Heart left ventricle (tissue), 16 donors: ENCODE measurements at regions not wholly inside any gene's neighbourhood (a gene's known extent, or its start where the extent isn't known, plus 50 kb on each side); places are given as distances from the start of the nearest gene placed in this dataset.
"Not testable (repeated sequence)": the region's sequence is repeated elsewhere in the genome, so short reads cannot be mapped to it uniquely, and the experiment has no call there.

Experiments
- ATAC-seq, 4 donors: fragments of 200-7000 bp; cut with Tn5 transposase; one replicate each; pipeline ENCODE4 v1.9.1; 2020 to 2022; ENCODE audit warnings: moderate library complexity in 4 of 4, mild to moderate bottlenecking in 3 of 4, moderate number of reproducible peaks in 1 of 4
- DNase-seq, 5 donors: peaks; one replicate each; pipeline ENCODE4 v3.0.0-alpha.2; 2020
- H3K27ac ChIP-seq, 12 donors: fragments of 200-600 bp; sonication (generic) in 4 of 12; one replicate each; pipeline versions ENCODE4 v1.5.0 to v1.8.0; 2016 to 2022; ENCODE audit warnings: mild to moderate bottlenecking in 2 of 12
- H3K27me3 ChIP-seq, 9 donors: fragments of 200-600 bp; sonication (generic) in 2 of 9; one replicate each; pipeline versions ENCODE4 v1.5.1 to v1.8.0; 2016 to 2022; ENCODE audit warnings: mild to moderate bottlenecking in 3 of 9
- H3K36me3 ChIP-seq, 9 donors: fragments of 200-600 bp; sonication (generic) in 2 of 9; one replicate each; pipeline versions ENCODE4 v1.5.0 to v1.8.0; 2018 to 2022; ENCODE audit warnings: mild to moderate bottlenecking in 2 of 9
- H3K4me1 ChIP-seq, 12 donors: fragments of 200-600 bp; sonication (generic) in 4 of 12; one replicate each; pipeline versions ENCODE4 v1.5.0 to v1.8.0; 2016 to 2022; ENCODE audit warnings: mild to moderate bottlenecking in 3 of 12
- H3K4me3 ChIP-seq, 12 donors: fragments of 200-600 bp; sonication (generic) in 4 of 12; one replicate each; pipeline versions ENCODE4 v1.5.0 to v1.8.0; 2017 to 2022; ENCODE audit warnings: mild to moderate bottlenecking in 9 of 12, moderate library complexity in 4 of 12
- H3K9me3 ChIP-seq, 12 donors: fragments of 200-600 bp; sonication (generic) in 4 of 12; one replicate each; pipeline versions ENCODE4 v1.5.0 to v1.8.0; 2016 to 2022; ENCODE audit warnings: mild to moderate bottlenecking in 1 of 12
- POLR2A ChIP-seq, 2 donors: fragments of 450-650 bp; IDR thresholded peaks; one replicate each; pipeline ENCODE4 v1.6.1; 2017; ENCODE audit warnings: antibody characterized with exemption in 2 of 2, mild to moderate bottlenecking in 2 of 2, moderate library complexity in 2 of 2
- WGBS, 4 donors: extraction: QIAGEN DNeasy Blood & Tissue Kit in 2 of 4; methylation state at CpG; one replicate each; pipeline versions ENCODE4 v1.1.5 to v1.1.7; 2013 to 2018; 5-methylcytosine and 5-hydroxymethylcytosine counted together
- intact Hi-C, 10 donors: fragments of 100-400 bp; cut with DNase I; formaldehyde crosslinking; loops; one replicate each; pipeline versions ENCODE4 v1.11.1 to v1.14.2; 2022
- TF ChIP-seq, protein P1 (sequence below), 12 donors: fragments of 200-600 bp; sonication (generic) in 4 of 12; IDR thresholded peaks; one replicate each; pipeline versions ENCODE4 v1.5.0 to v1.8.0; 2018 to 2022; ENCODE audit warnings: antibody characterized with exemption in 12 of 12, mild to moderate bottlenecking in 5 of 12
- donor health status: ischemic (EF 13 %, LVEDD 7.1; RV severe dilation, severe dysfunction).
- donor health status: healthy with polysubstance abuse.
- donor health status: DM: no; HTN: yes; CAD: no.
- donor health status: DM: no; HTN: no; CAD: no.
- donor health status: ischemic (EF 25% LVEDD 6.9; RV normal size, moderate dysfunction).
- donor health status: ischemic (EF 25% LVEDD 5.7; RV mildly dilated, moderate dysfunction).
- donor health status: healthy.
- donor health status: DM: yes; HTN: yes; CAD: no.
- donor health status: ischemic (EF 35%, LVEDD 5.7; RV mildly dilated, moderate dysfunction).
- donor health status: nonischemic (EF 11% LVEDD 7.7; RV severe dilation, severe dysfunction).
- donor health status: DM: yes; HTN: yes; CAD: no.
- donor health status: PGD.
- donor health status: ischemic (EF 29% LVEDD 5.4; RV normal size, mild dysfunction).
- donor health status: nonischemic (EF 23%, LVEDD 6.1; RV moderate dilation, normal function).

DNA sequence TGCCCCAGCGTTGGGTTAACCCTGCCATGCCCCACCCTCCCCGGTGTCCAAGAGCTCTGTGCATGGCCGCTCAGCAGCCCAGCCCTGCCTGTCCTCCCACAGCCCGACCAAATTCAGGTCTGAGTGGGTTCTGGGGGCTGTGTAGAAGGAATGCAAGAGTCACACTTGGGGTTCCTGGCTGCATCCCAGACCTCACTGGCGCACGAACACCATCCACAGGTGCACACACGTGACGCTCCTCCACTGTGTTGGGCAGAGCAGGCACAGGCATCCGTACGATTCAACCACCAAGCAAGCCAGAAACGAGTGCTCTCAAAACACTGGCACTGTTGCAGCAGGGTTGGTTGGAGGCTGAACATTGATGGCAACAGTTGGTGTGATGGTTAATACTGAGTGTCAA is 93.9 kb downstream of the OLFM1 start:
- ATAC-seq (no peak), DNase-seq (no peak)
- no peak for TF ChIP-seq POLR2A (IDR thresholded peaks at IDR 0.05)
- TF ChIP-seq, protein P1, sequence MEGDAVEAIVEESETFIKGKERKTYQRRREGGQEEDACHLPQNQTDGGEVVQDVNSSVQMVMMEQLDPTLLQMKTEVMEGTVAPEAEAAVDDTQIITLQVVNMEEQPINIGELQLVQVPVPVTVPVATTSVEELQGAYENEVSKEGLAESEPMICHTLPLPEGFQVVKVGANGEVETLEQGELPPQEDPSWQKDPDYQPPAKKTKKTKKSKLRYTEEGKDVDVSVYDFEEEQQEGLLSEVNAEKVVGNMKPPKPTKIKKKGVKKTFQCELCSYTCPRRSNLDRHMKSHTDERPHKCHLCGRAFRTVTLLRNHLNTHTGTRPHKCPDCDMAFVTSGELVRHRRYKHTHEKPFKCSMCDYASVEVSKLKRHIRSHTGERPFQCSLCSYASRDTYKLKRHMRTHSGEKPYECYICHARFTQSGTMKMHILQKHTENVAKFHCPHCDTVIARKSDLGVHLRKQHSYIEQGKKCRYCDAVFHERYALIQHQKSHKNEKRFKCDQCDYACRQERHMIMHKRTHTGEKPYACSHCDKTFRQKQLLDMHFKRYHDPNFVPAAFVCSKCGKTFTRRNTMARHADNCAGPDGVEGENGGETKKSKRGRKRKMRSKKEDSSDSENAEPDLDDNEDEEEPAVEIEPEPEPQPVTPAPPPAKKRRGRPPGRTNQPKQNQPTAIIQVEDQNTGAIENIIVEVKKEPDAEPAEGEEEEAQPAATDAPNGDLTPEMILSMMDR (IDR thresholded peaks at IDR 0.05) = no peak
- H3K27ac ChIP-seq = no peak overlapping the region
- H3K27me3 ChIP-seq = peaks cover 3 to 71% (median 12%) of the 10 kb centered on the region in 9 donors
- peaks cover 0 to 8% (median 2%) of the 10 kb centered on the region in 12 donors for H3K4me1 ChIP-seq
- WGBS, 4 donors = 84 to 87% (median 86%) methylated on average over 10 to 11 of the region's 11 CpGs
- no peaks in the 10 kb centered on the region for H3K9me3 ChIP-seq
- no peaks in the 10 kb centered on the region for H3K36me3 ChIP-seq
- H3K4me3 ChIP-seq = no peak overlapping the region
- intact Hi-C loops = no loop called here

DNA sequence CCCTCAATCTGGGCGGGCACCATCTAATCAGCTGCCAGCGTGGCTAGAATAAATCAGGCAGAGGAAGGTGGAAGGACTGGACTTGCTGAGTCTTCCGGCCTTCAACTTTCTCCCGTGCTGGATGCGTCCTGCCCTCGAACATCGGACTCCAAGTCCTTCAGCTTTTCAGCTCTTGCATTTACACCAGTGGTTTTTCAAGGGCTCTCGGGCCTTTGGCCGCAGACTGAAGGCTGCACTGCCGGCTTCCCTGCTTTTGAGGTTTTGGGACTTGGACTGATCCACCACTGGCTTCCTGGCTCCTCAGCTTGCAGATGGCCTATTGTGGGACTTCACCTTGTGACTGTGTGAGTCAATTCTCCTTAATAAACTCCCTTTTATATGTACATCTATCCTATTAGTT is 94.4 kb downstream of the OLFM1 start:
- intact Hi-C loops, H3K27ac ChIP-seq, H3K4me3 ChIP-seq, DNase-seq, H3K36me3 ChIP-seq, ATAC-seq, H3K9me3 ChIP-seq: not testable (repeated sequence)
- 87 to 98% (median 89%) methylated on average over 10 of the region's 10 CpGs for WGBS, 4 donors
- peaks cover 3 to 66% (median 12%) of the 10 kb centered on the region in 9 donors for H3K27me3 ChIP-seq
- peaks cover 0 to 13% (median 7%) of the 10 kb centered on the region in 12 donors for H3K4me1 ChIP-seq

DNA sequence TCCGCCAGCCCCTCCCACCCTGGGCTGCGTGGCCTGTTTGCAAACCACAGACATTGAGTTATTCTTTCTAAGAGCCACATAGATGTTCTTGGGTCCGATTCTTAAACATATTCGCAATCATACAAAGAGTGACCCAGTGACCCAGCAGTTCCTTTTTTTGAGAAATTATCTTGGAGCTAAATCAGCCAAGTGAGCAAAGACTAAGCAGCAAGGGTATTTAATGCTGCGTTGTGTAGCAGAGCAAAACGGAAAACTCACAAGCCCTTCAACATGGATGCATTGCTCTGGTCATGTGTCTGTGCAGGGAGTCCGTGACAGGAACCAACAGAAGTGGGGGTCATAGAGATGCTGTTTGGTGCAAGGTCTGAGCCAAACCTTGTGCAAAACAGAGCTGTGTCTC is 95.6 kb downstream of the OLFM1 start:
- no peak for TF ChIP-seq POLR2A (IDR thresholded peaks at IDR 0.05)
- TF ChIP-seq, protein P1 (IDR thresholded peaks at IDR 0.05) = no peak
- peaks cover 3 to 70% (median 17%) of the 10 kb centered on the region in 9 donors for H3K27me3 ChIP-seq
- H3K36me3 ChIP-seq = no peaks in the 10 kb centered on the region
- 85 to 89% (median 87%) methylated on average over 7 of the region's 7 CpGs for whole genome bisulfite sequencing, 4 donors
- no peak for DNase-seq
- no peak for ATAC-seq
- intact Hi-C loops = no loop called here
- peaks cover 0 to 15% (median 9%) of the 10 kb centered on the region in 12 donors for H3K4me1 ChIP-seq
- no peaks in the 10 kb centered on the region for H3K9me3 ChIP-seq
- H3K4me3 ChIP-seq = no peak overlapping the region
- no peak overlapping the region for H3K27ac ChIP-seq

DNA sequence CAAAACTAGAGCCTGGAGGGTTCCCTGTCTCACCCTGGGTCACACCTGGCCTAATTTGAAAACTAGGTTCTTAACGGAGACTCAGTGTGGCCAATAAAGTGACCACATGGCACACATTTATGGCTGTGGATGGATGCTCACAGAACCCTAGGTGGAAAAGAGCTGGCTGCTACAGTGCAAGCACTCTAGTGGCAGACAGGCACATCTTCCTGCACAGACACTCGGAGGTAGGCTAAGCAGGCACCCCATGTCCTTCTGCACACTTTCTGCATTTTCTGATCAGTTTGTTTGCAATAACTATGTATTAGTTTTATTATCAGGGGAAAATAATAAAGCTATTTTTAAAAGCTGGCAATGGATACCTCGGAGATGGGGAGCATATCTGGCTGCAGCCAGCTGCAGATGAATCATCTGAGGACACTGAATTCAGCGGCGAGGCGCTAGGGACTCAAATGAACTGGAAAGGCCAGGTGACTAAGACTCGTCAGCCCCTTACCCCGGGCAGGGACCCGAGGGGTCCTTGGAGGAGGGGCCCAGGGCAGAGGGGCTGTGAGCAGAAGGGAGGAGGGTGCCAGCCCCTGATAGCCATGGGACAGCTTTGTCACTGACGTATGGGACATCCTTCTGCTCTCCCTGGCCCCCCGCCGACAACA is 96.2 kb downstream of the OLFM1 start:
- peaks cover 3 to 74% (median 17%) of the 10 kb centered on the region in 9 donors for H3K27me3 ChIP-seq
- peaks cover 0 to 15% (median 9%) of the 10 kb centered on the region in 12 donors for H3K4me1 ChIP-seq
- WGBS, 4 donors = 41 to 50% (median 46%) methylated on average over 12 of the region's 12 CpGs
- H3K36me3 ChIP-seq = no peaks in the 10 kb centered on the region
- intact Hi-C loops = no loop called here
- no peak overlapping the region for H3K4me3 ChIP-seq
- no peak for DNase-seq
- no peaks in the 10 kb centered on the region for H3K9me3 ChIP-seq
- no peak for ATAC-seq
- no peak overlapping the region for H3K27ac ChIP-seq
- TF ChIP-seq, protein P1 (IDR thresholded peaks at IDR 0.05) = no peak
- no peak for TF ChIP-seq POLR2A (IDR thresholded peaks at IDR 0.05)
